HEK293 (cell line): ENCODE measurements at regions not wholly inside any gene's neighbourhood (a gene's known extent, or its start where the extent isn't known, plus 50 kb on each side); places are given as distances from the start of the nearest gene placed in this dataset.

ENCODE experiments used
- CTCF ChIA-PET: fragments of 350-600 bp; formaldehyde crosslinking; extraction: SDS; loops from one replicate; lab custom pipeline; 2021; ENCODE audit warnings: antibody characterized with exemption; lab: Yijun Ruan, JAX
- POLR2A ChIA-PET: fragments of 300-600 bp; formaldehyde crosslinking; extraction: SDS; loops from one replicate; lab custom pipeline; 2020; ENCODE audit warnings: antibody characterized with exemption, inconsistent platforms; lab: Yijun Ruan, JAX
- H3K27ac ChIP-seq: fragments of 200-500 bp; sonication (Bioruptor generic); 2 replicates; pipeline ENCODE4 v1.5.1; 2014; ENCODE audit warnings: low read depth, low read length, control low read depth, inconsistent platforms; ENCODE audit errors: extremely low read depth
- H3K36me3 ChIP-seq, 2 experiments: fragments of 200-500 bp in 1 of 2; sonication (Bioruptor generic) in 1 of 2; 1 replicate in 1 of 2; 2 replicates in 1 of 2; pipeline ENCODE4 v1.5.1; 2014 to 2017; ENCODE audit warnings: inconsistent platforms in 2 of 2, low read length in 2 of 2; ENCODE audit not compliant: control insufficient read depth in 2 of 2, insufficient read depth in 1 of 2
- H3K4me1 ChIP-seq: fragments of 200-500 bp; sonication (Bioruptor generic); 2 replicates; pipeline ENCODE4 v1.5.1; 2014; ENCODE audit warnings: mild to moderate bottlenecking, low read length, inconsistent platforms; ENCODE audit not compliant: control insufficient read depth, insufficient read depth
- H3K4me3 ChIP-seq: 2 replicates; pipeline ENCODE4 v1.5.1; 2011; ENCODE audit warnings: low read depth, mild to moderate bottlenecking, control low read depth, low read length, moderate library complexity
- H3K9me3 ChIP-seq: fragments of 200-500 bp; sonication (Bioruptor generic); 2 replicates; pipeline ENCODE4 v1.5.1; 2014; ENCODE audit warnings: low read depth, low read length, inconsistent platforms; ENCODE audit not compliant: control insufficient read depth, insufficient read depth
- KLF7 ChIP-seq: fragments of 450-650 bp; formaldehyde crosslinking; IDR thresholded peaks from 2 replicates; pipeline ENCODE4 v1.5.1; 2016; ENCODE audit warnings: missing biosample characterization, missing genetic modification characterization, borderline replicate concordance
- WT1 ChIP-seq: fragments of 450-650 bp; formaldehyde crosslinking; IDR thresholded peaks from 2 replicates; pipeline ENCODE4 v1.5.1; 2016; ENCODE audit warnings: missing biosample characterization, missing genetic modification characterization
- ZIC2 ChIP-seq: fragments of 450-650 bp; formaldehyde crosslinking; IDR thresholded peaks from 2 replicates; pipeline ENCODE4 v1.5.1; 2016; ENCODE audit warnings: missing biosample characterization, missing genetic modification characterization
- ZNF174 ChIP-seq: fragments of 450-650 bp; formaldehyde crosslinking; IDR thresholded peaks from 2 replicates; pipeline ENCODE4 v1.5.0; 2017; ENCODE audit warnings: missing biosample characterization, mild to moderate bottlenecking, missing genetic modification characterization
- ZNF23 ChIP-seq: fragments of 450-650 bp; formaldehyde crosslinking; IDR thresholded peaks from 2 replicates; pipeline ENCODE4 v1.5.1; 2016; ENCODE audit warnings: missing biosample characterization, missing genetic modification characterization, borderline replicate concordance
- ZNF292 ChIP-seq: fragments of 450-650 bp; formaldehyde crosslinking; IDR thresholded peaks from 2 replicates; pipeline ENCODE4 v1.5.1; 2016; ENCODE audit warnings: low read depth, missing biosample characterization, missing genetic modification characterization, borderline replicate concordance
- ZNF404 ChIP-seq: fragments of 450-650 bp; formaldehyde crosslinking; IDR thresholded peaks from 2 replicates; pipeline ENCODE4 v1.5.1; 2017; ENCODE audit warnings: missing biosample characterization, missing genetic modification characterization
- ZNF654 ChIP-seq: fragments of 450-650 bp; formaldehyde crosslinking; IDR thresholded peaks from 2 replicates; pipeline ENCODE4 v1.5.1; 2016; ENCODE audit warnings: low read depth, missing biosample characterization, missing genetic modification characterization
- ZNF837 ChIP-seq: fragments of 450-650 bp; formaldehyde crosslinking; IDR thresholded peaks from 2 replicates; pipeline ENCODE4 v1.5.1; 2016; ENCODE audit warnings: missing biosample characterization, missing genetic modification characterization
- TF ChIP-seq, protein P1 (sequence below): fragments of 450-650 bp; formaldehyde crosslinking; IDR thresholded peaks from 2 replicates; pipeline ENCODE4 v1.5.1; 2016; ENCODE audit warnings: missing biosample characterization, missing genetic modification characterization
- TF ChIP-seq, protein P2 (sequence below): fragments of 450-650 bp; formaldehyde crosslinking; IDR thresholded peaks from 2 replicates; pipeline ENCODE4 v1.5.1; 2016; ENCODE audit warnings: missing biosample characterization, missing genetic modification characterization

DNA sequence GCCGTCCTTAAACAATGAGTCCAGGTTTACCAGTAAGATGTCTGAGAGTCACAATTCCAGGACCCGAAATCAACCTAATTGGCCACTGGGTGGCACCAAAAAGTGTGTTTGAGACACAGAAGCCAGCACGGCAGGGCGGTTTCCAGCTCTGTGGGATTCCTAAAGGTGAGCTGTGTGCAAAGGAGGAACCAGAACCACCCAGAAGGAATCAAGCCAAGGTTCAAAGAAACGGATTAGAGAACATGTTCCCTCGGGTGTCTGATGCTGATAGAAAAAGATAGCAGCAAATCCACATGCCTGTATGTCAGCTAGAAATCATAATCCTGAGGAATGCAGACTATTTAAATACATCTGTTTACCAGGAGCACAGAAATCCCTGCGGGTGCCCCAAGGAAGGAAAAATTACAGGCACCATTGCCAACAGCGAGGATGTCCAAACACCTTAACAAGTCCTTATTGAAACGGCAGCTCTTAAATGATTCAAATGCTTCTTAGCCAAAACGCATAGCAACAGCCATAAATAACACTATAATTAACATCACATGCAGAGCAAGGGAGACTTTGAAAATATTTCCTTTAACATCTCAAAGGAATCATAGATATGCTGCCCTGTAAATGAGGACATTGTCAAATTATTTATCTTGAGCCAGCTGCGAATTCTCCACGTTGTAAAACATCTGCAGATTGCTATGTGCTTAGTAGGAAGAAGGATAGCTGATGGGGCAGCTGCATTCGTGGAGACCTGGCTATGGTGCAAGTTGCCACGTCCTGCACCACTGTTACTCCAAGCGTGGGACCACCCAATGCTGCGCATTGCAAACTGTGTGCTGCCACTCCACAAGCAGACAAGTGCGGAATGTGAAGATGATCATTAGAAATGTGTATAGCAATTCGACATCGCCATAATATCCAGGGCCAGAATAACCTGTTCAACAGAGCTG, 318.7 kb upstream of the NCKAP5 start:
- no peaks in the 10 kb centered on the region for H3K9me3 ChIP-seq
- TF ChIP-seq ZIC2 (tag by site-specific recombination) (0 out of 2 replicates have a peak, but pooled peaks have one; percentile 33), ZNF654 (tag by site-specific recombination) (peak; percentile 77), ZNF174 (tag by site-specific recombination) (no peak)
- TF ChIP-seq, protein P1, sequence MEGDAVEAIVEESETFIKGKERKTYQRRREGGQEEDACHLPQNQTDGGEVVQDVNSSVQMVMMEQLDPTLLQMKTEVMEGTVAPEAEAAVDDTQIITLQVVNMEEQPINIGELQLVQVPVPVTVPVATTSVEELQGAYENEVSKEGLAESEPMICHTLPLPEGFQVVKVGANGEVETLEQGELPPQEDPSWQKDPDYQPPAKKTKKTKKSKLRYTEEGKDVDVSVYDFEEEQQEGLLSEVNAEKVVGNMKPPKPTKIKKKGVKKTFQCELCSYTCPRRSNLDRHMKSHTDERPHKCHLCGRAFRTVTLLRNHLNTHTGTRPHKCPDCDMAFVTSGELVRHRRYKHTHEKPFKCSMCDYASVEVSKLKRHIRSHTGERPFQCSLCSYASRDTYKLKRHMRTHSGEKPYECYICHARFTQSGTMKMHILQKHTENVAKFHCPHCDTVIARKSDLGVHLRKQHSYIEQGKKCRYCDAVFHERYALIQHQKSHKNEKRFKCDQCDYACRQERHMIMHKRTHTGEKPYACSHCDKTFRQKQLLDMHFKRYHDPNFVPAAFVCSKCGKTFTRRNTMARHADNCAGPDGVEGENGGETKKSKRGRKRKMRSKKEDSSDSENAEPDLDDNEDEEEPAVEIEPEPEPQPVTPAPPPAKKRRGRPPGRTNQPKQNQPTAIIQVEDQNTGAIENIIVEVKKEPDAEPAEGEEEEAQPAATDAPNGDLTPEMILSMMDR (tag by site-specific recombination), result peak; percentile 43; the same call in 1 of the 2 replicates
- TF ChIP-seq, all 188 proteins: peak for 3
- no peaks in the 10 kb centered on the region for H3K36me3 ChIP-seq
- no peaks in the 10 kb centered on the region; the same call in 1 of the 2 replicates for H3K4me1 ChIP-seq
- ChIA-PET POLR2A (no interaction called here), CTCF (interaction anchor here (0.6 to 5.8 kb wide), 40 partner anchors 8 to 1250 kb away, joined by 3 to 44 read pairs (median 3); no protein-coding TSS in a partner anchor)
- no peak overlapping the region for H3K4me3 ChIP-seq
- no peak overlapping the region for H3K27ac ChIP-seq

DNA sequence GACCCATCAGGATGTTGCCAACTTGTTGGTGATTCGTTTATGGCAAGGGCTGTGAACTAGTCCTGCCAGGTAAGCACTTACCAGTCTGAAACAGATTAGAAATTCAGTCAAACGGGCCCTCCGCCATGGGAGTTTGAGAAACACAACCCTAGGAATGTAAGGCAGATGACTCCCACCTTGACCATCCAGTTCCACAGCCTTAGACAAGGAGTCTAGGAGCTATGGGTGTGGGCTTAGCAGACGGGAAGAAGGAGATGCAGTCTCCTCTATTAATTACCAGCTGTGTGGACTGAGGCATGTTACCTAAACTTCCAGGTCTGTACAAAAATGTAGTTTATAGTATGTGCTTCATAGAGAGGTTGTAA, 319.4 kb upstream of the NCKAP5 start:
- H3K4me1 ChIP-seq, result no peaks in the 10 kb centered on the region; the same call in 1 of the 2 replicates
- H3K36me3 ChIP-seq, result no peaks in the 10 kb centered on the region
- no peaks in the 10 kb centered on the region for H3K9me3 ChIP-seq
- no peak overlapping the region for H3K27ac ChIP-seq
- no peak overlapping the region for H3K4me3 ChIP-seq
- no peak for TF ChIP-seq ZNF292 (tag by site-specific recombination)
- TF ChIP-seq WT1 (tag by site-specific recombination), result no peak
- POLR2A ChIA-PET, result no interaction called here
- CTCF ChIA-PET, result interaction anchor here (0.6 to 5.8 kb wide), 12 partner anchors 9 to 564 kb away, joined by 3 to 44 read pairs (median 4); no protein-coding TSS in a partner anchor

DNA sequence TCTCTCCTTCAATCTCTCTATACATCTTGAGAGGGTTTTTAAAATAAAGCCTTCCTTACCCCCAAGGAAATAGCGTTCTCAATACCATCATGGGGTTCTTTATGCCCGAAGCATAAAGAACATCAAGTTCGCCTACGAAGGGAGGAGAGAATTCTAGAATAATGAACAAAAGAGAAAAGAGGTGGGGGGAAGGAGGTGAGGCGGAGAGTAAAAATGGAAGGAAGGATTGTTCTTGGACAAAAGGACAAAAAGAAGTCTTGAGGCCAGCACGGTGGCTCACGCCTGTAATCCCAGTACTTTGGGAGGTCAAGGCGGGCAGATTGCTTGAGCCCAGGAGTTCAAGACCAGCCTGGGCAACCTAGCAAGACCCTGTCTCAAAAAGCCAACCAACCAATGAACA, 319.8 kb upstream of the NCKAP5 start:
- TF ChIP-seq ZNF23 (tag by site-specific recombination) (no peak), ZNF404 (tag by site-specific recombination) (no peak), ZNF837 (tag by site-specific recombination) (no peak), KLF7 (tag by site-specific recombination) (no peak)
- TF ChIP-seq, protein P2, sequence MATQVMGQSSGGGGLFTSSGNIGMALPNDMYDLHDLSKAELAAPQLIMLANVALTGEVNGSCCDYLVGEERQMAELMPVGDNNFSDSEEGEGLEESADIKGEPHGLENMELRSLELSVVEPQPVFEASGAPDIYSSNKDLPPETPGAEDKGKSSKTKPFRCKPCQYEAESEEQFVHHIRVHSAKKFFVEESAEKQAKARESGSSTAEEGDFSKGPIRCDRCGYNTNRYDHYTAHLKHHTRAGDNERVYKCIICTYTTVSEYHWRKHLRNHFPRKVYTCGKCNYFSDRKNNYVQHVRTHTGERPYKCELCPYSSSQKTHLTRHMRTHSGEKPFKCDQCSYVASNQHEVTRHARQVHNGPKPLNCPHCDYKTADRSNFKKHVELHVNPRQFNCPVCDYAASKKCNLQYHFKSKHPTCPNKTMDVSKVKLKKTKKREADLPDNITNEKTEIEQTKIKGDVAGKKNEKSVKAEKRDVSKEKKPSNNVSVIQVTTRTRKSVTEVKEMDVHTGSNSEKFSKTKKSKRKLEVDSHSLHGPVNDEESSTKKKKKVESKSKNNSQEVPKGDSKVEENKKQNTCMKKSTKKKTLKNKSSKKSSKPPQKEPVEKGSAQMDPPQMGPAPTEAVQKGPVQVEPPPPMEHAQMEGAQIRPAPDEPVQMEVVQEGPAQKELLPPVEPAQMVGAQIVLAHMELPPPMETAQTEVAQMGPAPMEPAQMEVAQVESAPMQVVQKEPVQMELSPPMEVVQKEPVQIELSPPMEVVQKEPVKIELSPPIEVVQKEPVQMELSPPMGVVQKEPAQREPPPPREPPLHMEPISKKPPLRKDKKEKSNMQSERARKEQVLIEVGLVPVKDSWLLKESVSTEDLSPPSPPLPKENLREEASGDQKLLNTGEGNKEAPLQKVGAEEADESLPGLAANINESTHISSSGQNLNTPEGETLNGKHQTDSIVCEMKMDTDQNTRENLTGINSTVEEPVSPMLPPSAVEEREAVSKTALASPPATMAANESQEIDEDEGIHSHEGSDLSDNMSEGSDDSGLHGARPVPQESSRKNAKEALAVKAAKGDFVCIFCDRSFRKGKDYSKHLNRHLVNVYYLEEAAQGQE, result no peak
- ChIA-PET POLR2A (no interaction called here), CTCF (interaction anchor here (0.7 to 5.8 kb wide), 5 partner anchors 21 to 563 kb away, joined by 3 to 44 read pairs (median 4); no protein-coding TSS in a partner anchor)
- Histone ChIP-seq H3K4me3 (no peak overlapping the region), H3K4me1 (no peaks in the 10 kb centered on the region; the same call in 1 of the 2 replicates), H3K9me3 (no peaks in the 10 kb centered on the region), H3K27ac (no peak overlapping the region), H3K36me3 (no peaks in the 10 kb centered on the region)
